AG04449 (cell line): ENCODE measurements at regions not wholly inside any gene's neighbourhood (a gene's known extent, or its start where the extent isn't known, plus 50 kb on each side); places are given as distances from the start of the nearest gene placed in this dataset.
"Not testable (repeated sequence)": the region's sequence is repeated elsewhere in the genome, so short reads cannot be mapped to it uniquely, and the experiment has no call there.

Source experiments
- CTCF ChIA-PET: fragments of 350-600 bp; formaldehyde crosslinking; extraction: SDS; loops from one replicate; lab custom pipeline; 2021; ENCODE audit warnings: antibody characterized with exemption; lab: Yijun Ruan, JAX
- POLR2A ChIA-PET: fragments of 400-600, 350-600 bp; formaldehyde crosslinking; extraction: SDS; loops from one replicate; lab custom pipeline; 2020; ENCODE audit warnings: antibody characterized with exemption, inconsistent platforms; lab: Yijun Ruan, JAX
- DNase-seq: peaks from one replicate; pipeline ENCODE4 v3.0.0-alpha.2; 2010; ENCODE audit warnings: low read depth, low spot score
- H3K4me3 ChIP-seq: 2 replicates; pipeline ENCODE4 v1.5.1; 2011; ENCODE audit warnings: low read depth, mild to moderate bottlenecking, control low read depth, low read length
- CTCF ChIP-seq: IDR thresholded peaks from one replicate; pipeline ENCODE4 v1.5.1; 2011; ENCODE audit warnings: mild to moderate bottlenecking, moderate library complexity, low read length, control low read depth, inconsistent platforms; ENCODE audit not compliant: insufficient read depth; ENCODE audit errors: missing control alignments

DNA sequence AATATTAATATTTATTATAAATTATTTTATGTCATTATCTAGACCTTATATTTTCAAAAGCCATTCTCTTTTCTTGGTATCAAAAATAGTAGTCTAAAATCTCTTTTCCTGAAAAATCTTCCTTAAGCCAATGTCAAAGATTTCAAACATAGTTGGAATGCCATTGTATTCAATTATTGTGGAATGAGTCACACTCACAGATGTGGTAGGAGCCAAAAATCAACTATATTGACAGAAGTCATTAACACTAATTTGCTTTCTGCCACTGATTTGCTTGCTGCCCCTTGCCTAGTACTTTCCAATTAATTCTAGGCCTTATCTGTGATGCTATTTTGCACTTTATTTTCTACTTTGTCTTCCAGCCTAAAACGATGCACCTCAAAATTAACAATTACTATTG lies 1326.3 kb upstream of the GJE1 start:
- TF ChIP-seq CTCF: no peak
- CTCF ChIA-PET: no interaction called here
- H3K4me3 ChIP-seq: no peak overlapping the region
- POLR2A ChIA-PET: no interaction called here
- no peak for DNase-seq

GRCh38 chr6:140794544-140794943 lies 1338.2 kb upstream of the GJE1 start:
- CTCF ChIA-PET: no interaction called here
- no peak for TF ChIP-seq CTCF
- POLR2A ChIA-PET: no interaction called here
- no peak for DNase-seq
- no peak overlapping the region for H3K4me3 ChIP-seq

- no peak overlapping the region for H3K4me3 ChIP-seq
- POLR2A ChIA-PET: no interaction called here
- TF ChIP-seq CTCF: no peak
- CTCF ChIA-PET: no interaction called here
- DNase-seq: no peak
Measured at GRCh38 chr6:140790109-140790508, 1342.6 kb upstream of the GJE1 start.

GRCh38 chr6:140789466-140789865 lies 1343.3 kb upstream of the GJE1 start:
- TF ChIP-seq CTCF: no peak
- CTCF ChIA-PET: no interaction called here
- no peak overlapping the region for H3K4me3 ChIP-seq
- POLR2A ChIA-PET: no interaction called here
- no peak for DNase-seq

GRCh38 chr6:140785926-140786325 lies 1346.8 kb upstream of the GJE1 start:
- ChIA-PET CTCF (no interaction called here), POLR2A (no interaction called here)
- H3K4me3 ChIP-seq: no peak overlapping the region
- no peak for DNase-seq
- TF ChIP-seq CTCF: no peak

DNA sequence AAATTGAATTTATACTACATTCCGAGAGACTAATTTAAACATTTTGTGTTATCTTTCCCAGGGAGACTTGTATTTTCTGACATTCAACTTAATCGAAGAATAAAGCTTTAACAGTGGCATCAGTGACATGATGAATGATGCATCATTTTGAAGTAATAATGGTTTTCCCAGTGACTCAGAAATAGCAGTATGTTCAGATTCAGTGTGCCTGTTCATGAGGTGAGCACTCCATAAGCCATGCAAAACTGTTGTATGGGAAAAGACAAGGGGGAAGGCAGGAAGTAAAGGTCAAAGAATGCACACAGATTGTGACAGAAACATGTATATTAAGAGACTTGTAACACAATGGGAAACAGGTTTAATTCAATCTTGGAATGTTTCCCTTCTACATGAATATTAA lies 1348.2 kb upstream of the GJE1 start:
- no peak for DNase-seq
- ChIA-PET POLR2A (no interaction called here), CTCF (interaction anchor here (1.3 kb wide), 1 partner anchor 23 kb away, joined by 3 read pairs; no protein-coding TSS in a partner anchor)
- no peak for TF ChIP-seq CTCF
- H3K4me3 ChIP-seq: no peak overlapping the region

DNA sequence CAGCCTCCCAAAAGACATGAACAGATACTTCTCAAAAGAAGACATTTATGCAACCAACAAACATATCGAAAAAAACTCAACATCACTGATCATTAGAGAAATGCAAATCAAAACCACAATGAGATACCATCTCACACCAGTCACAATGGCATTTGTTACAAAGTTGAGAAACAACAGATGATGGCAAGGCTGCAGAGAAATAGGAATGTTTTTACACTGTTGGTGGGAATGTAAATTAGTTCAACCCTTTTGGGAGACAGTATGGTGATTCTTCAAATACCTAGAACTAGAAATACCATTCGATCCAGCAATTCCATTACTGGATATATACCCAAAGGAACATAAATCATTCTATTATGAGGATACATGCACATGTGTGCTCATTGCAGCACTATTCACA lies 1349.2 kb upstream of the GJE1 start:
- H3K4me3 ChIP-seq, POLR2A ChIA-PET: not testable (repeated sequence)
- CTCF ChIA-PET: interaction anchor here (1.1 to 1.3 kb wide), 2 partner anchors 24 to 237 kb away, joined by 3 to 4 read pairs; no protein-coding TSS in a partner anchor
- peak; percentile 59 for DNase-seq
